Breast epithelium (tissue), 4 donors: ENCODE measurements at regions not wholly inside any gene's neighbourhood (a gene's known extent, or its start where the extent isn't known, plus 50 kb on each side); places are given as distances from the start of the nearest gene placed in this dataset.

Experiments used
- DNase-seq, 2 donors: peaks; one replicate each; pipeline ENCODE4 v3.0.0-alpha.2; 2019; ENCODE audit warnings: low spot score in 2 of 2
- H3K27ac ChIP-seq, 2 donors: fragments of 200-600 bp; sonication (generic) in 1 of 2; one replicate each; pipeline ENCODE4 v1.5.1; 2016 to 2019; ENCODE audit warnings: mild to moderate bottlenecking in 1 of 2
- H3K27me3 ChIP-seq, 2 donors: fragments of 200-600 bp; sonication (generic) in 1 of 2; one replicate each; pipeline versions ENCODE4 v1.5.1 to v1.6.0; 2017 to 2019; ENCODE audit warnings: control low read depth in 1 of 2, mild to moderate bottlenecking in 1 of 2
- H3K36me3 ChIP-seq: fragments of 200-600 bp; one replicate; pipeline ENCODE4 v1.5.1; 2019
- H3K4me1 ChIP-seq, 2 donors: fragments of 200-600 bp; sonication (generic); one replicate each; pipeline ENCODE4 v1.5.1; 2016 to 2019; ENCODE audit warnings: control low read depth in 1 of 2
- H3K4me3 ChIP-seq, 3 donors: fragments of 200-600 bp; sonication (generic); 1 replicate in 2 of 3; 2 replicates in 1 of 3; pipeline ENCODE4 v1.5.1; 2016 to 2019; ENCODE audit warnings: mild to moderate bottlenecking in 3 of 3, moderate library complexity in 2 of 3
- H3K9me3 ChIP-seq, 2 donors: fragments of 200-600 bp; sonication (generic) in 1 of 2; one replicate each; pipeline ENCODE4 v1.5.1; 2016 to 2019; ENCODE audit warnings: control low read depth in 1 of 2
- POLR2A ChIP-seq: fragments of 450-650 bp; IDR thresholded peaks from one replicate; pipeline ENCODE4 v1.6.1; 2016; ENCODE audit warnings: antibody characterized with exemption, mild to moderate bottlenecking, moderate library complexity
- POLR2AphosphoS5 ChIP-seq, 3 donors: sonication (generic); formaldehyde crosslinking; IDR thresholded peaks; one replicate each; pipeline ENCODE4 v1.6.1; 2017; ENCODE audit warnings: antibody characterized with exemption in 3 of 3
- intact Hi-C: fragments of 100-400 bp; cut with DNase I; formaldehyde crosslinking; loops from one replicate; pipeline ENCODE4 v1.15.1; 2023; ENCODE audit warnings: low total_unique reads
- TF ChIP-seq, protein P1 (sequence below), 3 donors: fragments of 450-650 bp; IDR thresholded peaks; one replicate each; pipeline ENCODE4 v1.5.1; 2016 to 2017; ENCODE audit warnings: antibody characterized with exemption in 3 of 3, mild to moderate bottlenecking in 3 of 3, moderate library complexity in 3 of 3

DNA sequence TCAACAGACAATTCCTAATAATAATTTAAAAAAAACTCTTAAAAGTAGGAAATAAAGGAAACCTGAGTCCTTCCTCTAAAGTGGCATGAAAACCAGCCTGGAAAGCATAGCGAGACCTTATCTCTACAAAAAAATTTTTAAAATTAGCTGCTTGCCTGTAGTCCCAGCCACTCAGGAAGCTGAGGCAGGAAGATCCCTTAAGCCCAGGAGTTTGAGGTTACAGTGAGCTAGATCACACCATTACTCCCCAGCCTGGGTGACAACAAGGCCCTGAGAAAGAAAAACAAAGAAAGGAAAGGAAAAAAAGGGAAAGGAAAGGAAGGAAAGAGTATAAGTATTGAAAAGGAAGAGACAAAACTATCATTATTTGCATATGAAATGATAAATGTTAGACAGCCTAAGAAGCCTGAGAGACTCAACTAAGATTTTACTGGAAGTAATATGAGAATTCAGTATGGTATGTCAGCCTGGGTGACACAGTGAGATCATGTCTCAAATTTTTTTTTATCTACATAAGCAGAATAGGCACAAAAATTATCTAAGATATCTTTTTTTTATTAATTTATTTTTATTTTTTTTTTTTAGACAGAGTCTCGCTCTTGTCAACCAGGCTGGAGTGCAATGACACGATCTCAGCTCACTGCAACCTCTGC is 113.0 kb downstream of the GOSR1 start:
- Histone ChIP-seq H3K9me3 (no peaks in the 10 kb centered on the region), H3K27ac (no peak overlapping the region), H3K4me3 (no peak overlapping the region), H3K27me3 (no peaks in the 10 kb centered on the region), H3K4me1 (no peaks in the 10 kb centered on the region), H3K36me3 (no peaks in the 10 kb centered on the region)
- intact Hi-C loops: no loop called here
- TF ChIP-seq, protein P1, sequence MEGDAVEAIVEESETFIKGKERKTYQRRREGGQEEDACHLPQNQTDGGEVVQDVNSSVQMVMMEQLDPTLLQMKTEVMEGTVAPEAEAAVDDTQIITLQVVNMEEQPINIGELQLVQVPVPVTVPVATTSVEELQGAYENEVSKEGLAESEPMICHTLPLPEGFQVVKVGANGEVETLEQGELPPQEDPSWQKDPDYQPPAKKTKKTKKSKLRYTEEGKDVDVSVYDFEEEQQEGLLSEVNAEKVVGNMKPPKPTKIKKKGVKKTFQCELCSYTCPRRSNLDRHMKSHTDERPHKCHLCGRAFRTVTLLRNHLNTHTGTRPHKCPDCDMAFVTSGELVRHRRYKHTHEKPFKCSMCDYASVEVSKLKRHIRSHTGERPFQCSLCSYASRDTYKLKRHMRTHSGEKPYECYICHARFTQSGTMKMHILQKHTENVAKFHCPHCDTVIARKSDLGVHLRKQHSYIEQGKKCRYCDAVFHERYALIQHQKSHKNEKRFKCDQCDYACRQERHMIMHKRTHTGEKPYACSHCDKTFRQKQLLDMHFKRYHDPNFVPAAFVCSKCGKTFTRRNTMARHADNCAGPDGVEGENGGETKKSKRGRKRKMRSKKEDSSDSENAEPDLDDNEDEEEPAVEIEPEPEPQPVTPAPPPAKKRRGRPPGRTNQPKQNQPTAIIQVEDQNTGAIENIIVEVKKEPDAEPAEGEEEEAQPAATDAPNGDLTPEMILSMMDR (IDR thresholded peaks at IDR 0.05): no peak
- no peak for TF ChIP-seq POLR2A
- no peak for TF ChIP-seq POLR2AphosphoS5 (IDR thresholded peaks at IDR 0.05)
- no peak for DNase-seq

DNA sequence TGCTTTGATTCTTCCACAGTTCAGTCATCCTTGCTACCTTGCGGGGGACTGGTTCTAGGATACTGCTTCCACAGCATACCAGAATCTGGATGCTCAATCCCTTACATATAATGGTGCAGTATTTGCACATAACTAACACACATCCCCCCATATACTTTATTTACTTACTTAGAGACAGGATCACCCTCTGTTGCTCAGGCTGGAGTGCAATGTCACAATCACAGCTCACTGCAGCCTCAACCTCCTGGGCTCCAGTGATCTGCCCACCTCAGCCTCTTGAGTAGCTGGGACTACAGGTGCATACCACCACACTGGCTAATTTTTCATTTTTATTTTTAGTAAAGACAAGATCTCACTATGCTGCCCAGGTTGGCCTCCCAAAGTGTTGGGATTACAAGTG is 112.2 kb downstream of the GOSR1 start:
- no peak for TF ChIP-seq POLR2A
- no peak for TF ChIP-seq POLR2AphosphoS5 (IDR thresholded peaks at IDR 0.05)
- TF ChIP-seq, protein P1 (IDR thresholded peaks at IDR 0.05): no peak
- Histone ChIP-seq H3K36me3 (no peaks in the 10 kb centered on the region), H3K4me3 (no peak overlapping the region), H3K27me3 (no peaks in the 10 kb centered on the region), H3K9me3 (no peaks in the 10 kb centered on the region), H3K4me1 (no peaks in the 10 kb centered on the region), H3K27ac (no peak overlapping the region)
- no peak for DNase-seq
- intact Hi-C loops: no loop called here

DNA sequence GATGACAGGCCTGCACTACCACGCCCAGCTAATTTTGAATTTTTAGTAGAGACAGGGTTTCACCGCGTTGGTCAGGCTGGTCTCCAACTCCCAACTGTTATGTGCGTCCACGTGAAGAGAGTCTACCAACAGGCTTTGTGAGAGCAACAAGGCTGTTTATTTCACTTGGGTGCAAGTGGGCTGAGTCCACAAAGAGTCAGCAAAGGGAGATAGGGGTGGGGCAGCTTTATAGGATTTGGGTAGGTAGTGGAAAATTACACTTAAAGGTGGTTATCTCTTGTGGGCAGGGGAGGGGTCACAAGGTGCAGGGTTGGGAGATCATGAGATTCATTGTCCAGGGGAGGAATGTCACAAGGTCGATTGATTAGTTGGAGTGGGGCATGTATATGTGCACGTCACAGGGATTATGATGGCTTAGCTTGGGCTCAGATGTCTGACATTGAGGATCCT is 111.6 kb downstream of the GOSR1 start:
- TF ChIP-seq POLR2AphosphoS5 (IDR thresholded peaks at IDR 0.05) (no peak), POLR2A (no peak)
- TF ChIP-seq, protein P1 (IDR thresholded peaks at IDR 0.05): no peak
- no peak for DNase-seq
- Histone ChIP-seq H3K4me1 (no peaks in the 10 kb centered on the region), H3K36me3 (no peaks in the 10 kb centered on the region), H3K27ac (no peak overlapping the region), H3K9me3 (no peaks in the 10 kb centered on the region), H3K4me3 (no peak overlapping the region), H3K27me3 (no peaks in the 10 kb centered on the region)
- intact Hi-C loops: no loop called here

DNA sequence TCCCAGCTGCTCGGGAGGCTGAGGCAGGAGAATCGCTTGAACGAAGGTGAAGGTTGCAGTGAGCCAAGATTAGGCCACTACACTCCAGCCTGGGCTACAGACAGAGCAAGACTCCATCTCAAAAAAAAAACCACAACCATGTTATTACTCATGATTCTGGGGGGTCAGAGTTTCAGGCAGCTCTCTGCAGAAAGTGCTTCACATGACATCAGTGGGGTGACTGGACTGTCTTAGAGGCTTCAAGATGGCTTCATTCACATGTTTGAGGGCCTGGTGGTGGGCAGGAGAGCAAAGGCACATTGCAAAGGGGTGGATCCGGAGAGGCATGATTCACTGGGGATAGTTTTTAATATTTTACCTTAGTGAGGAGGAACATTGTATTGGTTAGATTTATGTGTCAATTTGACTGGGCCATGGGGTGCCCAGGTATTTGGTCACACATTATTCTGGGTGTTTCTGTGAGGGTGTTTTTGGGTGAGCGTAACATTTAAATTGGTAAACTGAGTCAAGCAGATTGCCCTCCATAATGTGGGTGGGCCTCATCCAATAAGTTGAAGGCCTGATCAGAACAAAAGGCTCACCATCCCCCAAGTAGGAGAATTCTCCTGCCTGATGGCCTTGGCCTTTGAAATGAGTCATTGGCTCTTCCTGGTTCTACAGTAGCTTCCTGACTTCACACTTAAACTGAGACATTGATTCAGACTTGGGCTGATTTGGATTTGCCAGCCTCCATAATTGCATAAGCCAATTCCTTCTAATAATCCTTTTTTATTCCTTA is 109.8 kb downstream of the GOSR1 start:
- no peaks in the 10 kb centered on the region for H3K9me3 ChIP-seq
- H3K4me3 ChIP-seq: no peak overlapping the region
- DNase-seq: no peak
- TF ChIP-seq, protein P1 (IDR thresholded peaks at IDR 0.05): no peak
- no peak for TF ChIP-seq POLR2AphosphoS5 (IDR thresholded peaks at IDR 0.05)
- H3K36me3 ChIP-seq: no peaks in the 10 kb centered on the region
- no peak overlapping the region for H3K27ac ChIP-seq
- intact Hi-C loops: no loop called here
- no peaks in the 10 kb centered on the region for H3K27me3 ChIP-seq
- H3K4me1 ChIP-seq: no peaks in the 10 kb centered on the region

DNA sequence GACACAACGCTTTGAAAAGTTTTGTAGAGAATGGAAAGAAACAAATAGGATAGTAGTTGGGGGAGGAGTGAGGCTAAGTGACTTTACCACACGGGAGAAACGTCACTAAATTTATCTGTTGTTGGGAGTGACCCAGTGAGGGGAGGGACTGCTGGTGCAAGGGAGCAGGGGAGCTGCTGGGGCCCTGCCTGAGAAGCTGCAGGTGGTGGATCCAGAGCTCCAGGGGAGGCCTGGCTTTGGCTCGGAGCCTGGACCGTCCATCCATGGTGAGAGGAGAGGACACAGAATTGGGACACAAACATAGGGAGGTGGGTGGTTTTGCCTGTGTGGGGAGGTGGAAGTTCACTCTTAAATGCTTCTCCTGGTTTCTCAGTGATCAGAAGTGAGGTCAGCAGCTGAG is 107.6 kb downstream of the GOSR1 start:
- H3K9me3 ChIP-seq: no peaks in the 10 kb centered on the region
- no peak overlapping the region for H3K4me3 ChIP-seq
- no peak for TF ChIP-seq POLR2AphosphoS5 (IDR thresholded peaks at IDR 0.05)
- TF ChIP-seq, protein P1 (IDR thresholded peaks at IDR 0.05): no peak
- no peak for TF ChIP-seq POLR2A
- H3K27me3 ChIP-seq: no peaks in the 10 kb centered on the region
- intact Hi-C loops: no loop called here
- H3K27ac ChIP-seq: no peak overlapping the region
- no peaks in the 10 kb centered on the region for H3K36me3 ChIP-seq
- no peaks in the 10 kb centered on the region for H3K4me1 ChIP-seq
- DNase-seq: no peak
